ENCODE measurements at regions not wholly inside any gene's neighbourhood (a gene's known extent, or its start where the extent isn't known, plus 50 kb on each side); places are given as distances from the start of the nearest gene placed in this dataset.

- Histone ChIP-seq H3K36me3 (ENCODE audit: insufficient read depth) (no peaks in the 10 kb centered on the region), H3K4me2 (no peak overlapping the region), H3K9ac (no peak overlapping the region), H2AFZ (ENCODE audit: low read depth) (no peak overlapping the region), H3K79me2 (ENCODE audit: insufficient read depth, low read depth) (no peaks in the 10 kb centered on the region), H3K4me1 (ENCODE audit: low read depth, poor library complexity, severe bottlenecking) (no peaks in the 10 kb centered on the region), H4K20me1 (ENCODE audit: insufficient read depth) (no peaks in the 10 kb centered on the region), H3K4me3 (IDR thresholded peaks at IDR 0.05; ENCODE audit: insufficient read depth, low read depth, low read length) (no peak overlapping the region), H3K27me3 (ENCODE audit: insufficient read depth, low read depth) (no peaks in the 10 kb centered on the region), H3K27ac (no peak overlapping the region)
- TF ChIP-seq CTCF (conservative IDR thresholded peaks at IDR 0.05; ENCODE audit: low read depth, low read length), result no peak
These were observed 80.7 kb upstream of the MAFB start for GRCh38 chr20:40769677-40770285.

GRCh38 chr20:40770564-40771307 is 81.7 kb upstream of the MAFB start:
- Histone ChIP-seq H3K9ac (no peak overlapping the region), H3K4me2 (no peak overlapping the region), H3K4me3 (IDR thresholded peaks at IDR 0.05; ENCODE audit: insufficient read depth, low read depth, low read length) (no peak overlapping the region), H3K36me3 (ENCODE audit: insufficient read depth) (no peaks in the 10 kb centered on the region), H3K27ac (no peak overlapping the region), H4K20me1 (ENCODE audit: insufficient read depth) (no peaks in the 10 kb centered on the region), H3K27me3 (ENCODE audit: insufficient read depth, low read depth) (no peaks in the 10 kb centered on the region), H2AFZ (ENCODE audit: low read depth) (no peak overlapping the region), H3K79me2 (ENCODE audit: insufficient read depth, low read depth) (no peaks in the 10 kb centered on the region), H3K4me1 (ENCODE audit: low read depth, poor library complexity, severe bottlenecking) (no peaks in the 10 kb centered on the region)
- TF ChIP-seq CTCF (conservative IDR thresholded peaks at IDR 0.05; ENCODE audit: low read depth, low read length), result no peak

- Histone ChIP-seq H3K36me3 (ENCODE audit: insufficient read depth) (no peaks in the 10 kb centered on the region), H3K9ac (no peak overlapping the region), H3K4me1 (ENCODE audit: low read depth, poor library complexity, severe bottlenecking) (no peaks in the 10 kb centered on the region), H3K27me3 (ENCODE audit: insufficient read depth, low read depth) (no peaks in the 10 kb centered on the region), H3K4me3 (IDR thresholded peaks at IDR 0.05; ENCODE audit: insufficient read depth, low read depth, low read length) (no peak overlapping the region), H3K79me2 (ENCODE audit: insufficient read depth, low read depth) (no peaks in the 10 kb centered on the region), H3K4me2 (no peak overlapping the region), H3K27ac (no peak overlapping the region), H4K20me1 (ENCODE audit: insufficient read depth) (no peaks in the 10 kb centered on the region), H2AFZ (ENCODE audit: low read depth) (no peak overlapping the region)
- TF ChIP-seq CTCF (conservative IDR thresholded peaks at IDR 0.05; ENCODE audit: low read depth, low read length), result no peak
These were observed 82.2 kb upstream of the MAFB start for GRCh38 chr20:40771308-40771610.

- H3K36me3 ChIP-seq (ENCODE audit: insufficient read depth), result no peaks in the 10 kb centered on the region
- H3K4me2 ChIP-seq, result no peak overlapping the region
- H3K4me3 ChIP-seq (IDR thresholded peaks at IDR 0.05; ENCODE audit: insufficient read depth, low read depth, low read length), result no peak overlapping the region
- no peak for TF ChIP-seq CTCF (conservative IDR thresholded peaks at IDR 0.05; ENCODE audit: low read depth, low read length)
- no peaks in the 10 kb centered on the region for H3K79me2 ChIP-seq (ENCODE audit: insufficient read depth, low read depth)
- H2AFZ ChIP-seq (ENCODE audit: low read depth), result no peak overlapping the region
- no peaks in the 10 kb centered on the region for H3K4me1 ChIP-seq (ENCODE audit: low read depth, poor library complexity, severe bottlenecking)
- no peak overlapping the region for H3K27ac ChIP-seq
- H4K20me1 ChIP-seq (ENCODE audit: insufficient read depth), result no peaks in the 10 kb centered on the region
- H3K9ac ChIP-seq, result no peak overlapping the region
- no peaks in the 10 kb centered on the region for H3K27me3 ChIP-seq (ENCODE audit: insufficient read depth, low read depth)
These were observed 82.9 kb upstream of the MAFB start for GRCh38 chr20:40771848-40772511.
